Astrocyte (in vitro differentiated cells and primary cell): ENCODE measurements at regions not wholly inside any gene's neighbourhood (a gene's known extent, or its start where the extent isn't known, plus 50 kb on each side); places are given as distances from the start of the nearest gene placed in this dataset.

Experiments
- EZH2 ChIP-seq: IDR thresholded peaks from 2 replicates; pipeline ENCODE4 v1.6.1; 2012; ENCODE audit warnings: mild to moderate bottlenecking, low read length, inconsistent platforms; ENCODE audit not compliant: insufficient read depth
- TF ChIP-seq, protein P1 (sequence below): IDR thresholded peaks from 2 replicates; pipeline ENCODE4 v1.5.1; 2011; ENCODE audit warnings: low read depth, mild to moderate bottlenecking, inconsistent platforms, low read length, moderate library complexity; ENCODE audit not compliant: insufficient read depth

DNA sequence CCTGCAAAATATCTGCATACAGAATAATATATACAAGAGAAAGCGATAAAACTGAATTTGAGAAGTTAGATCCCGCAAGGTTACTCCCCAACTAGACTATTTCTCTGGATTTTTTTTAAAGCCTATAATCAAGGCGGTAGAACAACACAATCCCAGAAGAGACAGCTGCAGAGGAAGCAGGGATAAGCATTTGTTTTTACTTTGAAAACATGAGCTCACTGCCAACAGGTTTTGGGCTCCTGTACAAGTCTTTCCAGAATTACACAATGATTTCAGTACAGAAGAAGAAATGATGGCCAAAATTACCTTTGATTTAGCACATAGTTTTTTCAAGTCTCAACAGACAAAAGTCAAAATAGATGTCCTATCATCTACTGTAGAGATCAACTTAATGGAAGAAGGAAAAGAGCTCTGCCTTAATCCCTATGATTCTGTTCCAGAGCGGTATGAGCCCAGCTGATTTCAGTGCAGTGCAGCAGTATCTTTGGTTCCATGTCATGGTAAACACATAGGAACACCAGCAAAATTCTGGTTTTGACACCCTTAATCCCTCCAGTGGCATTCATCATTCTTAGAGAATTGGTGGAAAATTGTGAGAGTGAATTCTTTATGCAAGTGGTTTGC lies 304.3 kb downstream of the HDGFL1 start:
- TF ChIP-seq, protein P1, sequence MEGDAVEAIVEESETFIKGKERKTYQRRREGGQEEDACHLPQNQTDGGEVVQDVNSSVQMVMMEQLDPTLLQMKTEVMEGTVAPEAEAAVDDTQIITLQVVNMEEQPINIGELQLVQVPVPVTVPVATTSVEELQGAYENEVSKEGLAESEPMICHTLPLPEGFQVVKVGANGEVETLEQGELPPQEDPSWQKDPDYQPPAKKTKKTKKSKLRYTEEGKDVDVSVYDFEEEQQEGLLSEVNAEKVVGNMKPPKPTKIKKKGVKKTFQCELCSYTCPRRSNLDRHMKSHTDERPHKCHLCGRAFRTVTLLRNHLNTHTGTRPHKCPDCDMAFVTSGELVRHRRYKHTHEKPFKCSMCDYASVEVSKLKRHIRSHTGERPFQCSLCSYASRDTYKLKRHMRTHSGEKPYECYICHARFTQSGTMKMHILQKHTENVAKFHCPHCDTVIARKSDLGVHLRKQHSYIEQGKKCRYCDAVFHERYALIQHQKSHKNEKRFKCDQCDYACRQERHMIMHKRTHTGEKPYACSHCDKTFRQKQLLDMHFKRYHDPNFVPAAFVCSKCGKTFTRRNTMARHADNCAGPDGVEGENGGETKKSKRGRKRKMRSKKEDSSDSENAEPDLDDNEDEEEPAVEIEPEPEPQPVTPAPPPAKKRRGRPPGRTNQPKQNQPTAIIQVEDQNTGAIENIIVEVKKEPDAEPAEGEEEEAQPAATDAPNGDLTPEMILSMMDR: no peak
- no peak for TF ChIP-seq EZH2
